Epithelial cell of proximal tubule (primary cell): ENCODE measurements at regions not wholly inside any gene's neighbourhood (a gene's known extent, or its start where the extent isn't known, plus 50 kb on each side); places are given as distances from the start of the nearest gene placed in this dataset.

Experiments used
- DNase-seq: peaks from one replicate; pipeline ENCODE4 v3.0.0-alpha.2; 2011; ENCODE audit warnings: low read depth
- H3K4me3 ChIP-seq: 2 replicates; pipeline ENCODE4 v1.5.1; 2011; ENCODE audit warnings: low read depth, mild to moderate bottlenecking, low read length
- CTCF ChIP-seq: conservative IDR thresholded peaks from 2 replicates; pipeline ENCODE4 v1.5.1; 2012; ENCODE audit warnings: low read depth, mild to moderate bottlenecking, low read length

- no peak overlapping the region for H3K4me3 ChIP-seq
- TF ChIP-seq CTCF: no peak
- no peak for DNase-seq
Observed at GRCh38 chr18:25435149-25435782, 83.3 kb upstream of the ZNF521 start.

- peak; percentile 55 for DNase-seq
- H3K4me3 ChIP-seq: no peak overlapping the region
- TF ChIP-seq CTCF: no peak
Observed at GRCh38 chr18:25434745-25435144, 82.8 kb upstream of the ZNF521 start.

GRCh38 chr18:25433590-25433989 lies 81.6 kb upstream of the ZNF521 start:
- DNase-seq: no peak
- no peak overlapping the region for H3K4me3 ChIP-seq
- TF ChIP-seq CTCF: no peak

- DNase-seq: no peak
- TF ChIP-seq CTCF: no peak
- no peak overlapping the region for H3K4me3 ChIP-seq
Observed at GRCh38 chr18:25425024-25425423, 73.1 kb upstream of the ZNF521 start.

GRCh38 chr18:25423760-25424159 lies 71.8 kb upstream of the ZNF521 start:
- no peak overlapping the region for H3K4me3 ChIP-seq
- no peak for TF ChIP-seq CTCF
- DNase-seq: no peak

- DNase-seq: no peak
- no peak overlapping the region for H3K4me3 ChIP-seq
- no peak for TF ChIP-seq CTCF
Observed at GRCh38 chr18:25423267-25423666, 71.3 kb upstream of the ZNF521 start.

- DNase-seq: no peak
- H3K4me3 ChIP-seq: no peak overlapping the region
- TF ChIP-seq CTCF: no peak
Observed at GRCh38 chr18:25422230-25422629, 70.3 kb upstream of the ZNF521 start.
